ENCODE measurements at regions not wholly inside any gene's neighbourhood (a gene's known extent, or its start where the extent isn't known, plus 50 kb on each side); places are given as distances from the start of the nearest gene placed in this dataset.

DNA sequence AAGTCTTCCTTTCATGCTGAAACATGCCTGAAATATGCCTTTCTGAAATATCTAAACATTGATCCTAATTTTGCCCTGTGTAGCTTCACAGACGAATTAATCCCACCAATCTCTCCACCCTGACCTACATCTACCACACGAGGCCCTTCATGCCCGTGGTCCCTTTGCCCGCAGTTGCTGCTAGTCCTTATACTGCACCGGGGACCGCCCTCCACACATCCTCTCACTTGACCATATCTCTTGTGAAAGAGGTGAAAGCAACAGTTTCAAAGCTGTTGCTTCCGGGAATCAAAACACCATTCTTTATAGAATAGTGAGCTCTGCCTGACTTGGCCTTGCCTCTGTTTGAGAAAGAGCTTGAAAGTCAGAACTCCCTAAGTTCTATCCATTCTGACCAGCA, 499.5 kb downstream of the NTRK3 start:
- TF ChIP-seq, protein P1, sequence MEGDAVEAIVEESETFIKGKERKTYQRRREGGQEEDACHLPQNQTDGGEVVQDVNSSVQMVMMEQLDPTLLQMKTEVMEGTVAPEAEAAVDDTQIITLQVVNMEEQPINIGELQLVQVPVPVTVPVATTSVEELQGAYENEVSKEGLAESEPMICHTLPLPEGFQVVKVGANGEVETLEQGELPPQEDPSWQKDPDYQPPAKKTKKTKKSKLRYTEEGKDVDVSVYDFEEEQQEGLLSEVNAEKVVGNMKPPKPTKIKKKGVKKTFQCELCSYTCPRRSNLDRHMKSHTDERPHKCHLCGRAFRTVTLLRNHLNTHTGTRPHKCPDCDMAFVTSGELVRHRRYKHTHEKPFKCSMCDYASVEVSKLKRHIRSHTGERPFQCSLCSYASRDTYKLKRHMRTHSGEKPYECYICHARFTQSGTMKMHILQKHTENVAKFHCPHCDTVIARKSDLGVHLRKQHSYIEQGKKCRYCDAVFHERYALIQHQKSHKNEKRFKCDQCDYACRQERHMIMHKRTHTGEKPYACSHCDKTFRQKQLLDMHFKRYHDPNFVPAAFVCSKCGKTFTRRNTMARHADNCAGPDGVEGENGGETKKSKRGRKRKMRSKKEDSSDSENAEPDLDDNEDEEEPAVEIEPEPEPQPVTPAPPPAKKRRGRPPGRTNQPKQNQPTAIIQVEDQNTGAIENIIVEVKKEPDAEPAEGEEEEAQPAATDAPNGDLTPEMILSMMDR (conservative IDR thresholded peaks at IDR 0.05; ENCODE audit: low read depth in 2 of 2): no peak
- TF ChIP-seq EZH2 (IDR thresholded peaks at IDR 0.05; ENCODE audit: low read depth, unreplicated experiment) (no peak), POLR2AphosphoS5 (IDR thresholded peaks at IDR 0.05; ENCODE audit: low read depth) (no peak), CREB1 (CRISPR knock-in tag; IDR thresholded peaks at IDR 0.05; ENCODE audit: low read depth) (no peak), ZNF331 (CRISPR knock-in tag; IDR thresholded peaks at IDR 0.05; ENCODE audit: low read depth) (no peak), STAT1 (IDR thresholded peaks at IDR 0.05; ENCODE audit: unreplicated experiment) (no peak)
- TF ChIP-seq, protein P2, sequence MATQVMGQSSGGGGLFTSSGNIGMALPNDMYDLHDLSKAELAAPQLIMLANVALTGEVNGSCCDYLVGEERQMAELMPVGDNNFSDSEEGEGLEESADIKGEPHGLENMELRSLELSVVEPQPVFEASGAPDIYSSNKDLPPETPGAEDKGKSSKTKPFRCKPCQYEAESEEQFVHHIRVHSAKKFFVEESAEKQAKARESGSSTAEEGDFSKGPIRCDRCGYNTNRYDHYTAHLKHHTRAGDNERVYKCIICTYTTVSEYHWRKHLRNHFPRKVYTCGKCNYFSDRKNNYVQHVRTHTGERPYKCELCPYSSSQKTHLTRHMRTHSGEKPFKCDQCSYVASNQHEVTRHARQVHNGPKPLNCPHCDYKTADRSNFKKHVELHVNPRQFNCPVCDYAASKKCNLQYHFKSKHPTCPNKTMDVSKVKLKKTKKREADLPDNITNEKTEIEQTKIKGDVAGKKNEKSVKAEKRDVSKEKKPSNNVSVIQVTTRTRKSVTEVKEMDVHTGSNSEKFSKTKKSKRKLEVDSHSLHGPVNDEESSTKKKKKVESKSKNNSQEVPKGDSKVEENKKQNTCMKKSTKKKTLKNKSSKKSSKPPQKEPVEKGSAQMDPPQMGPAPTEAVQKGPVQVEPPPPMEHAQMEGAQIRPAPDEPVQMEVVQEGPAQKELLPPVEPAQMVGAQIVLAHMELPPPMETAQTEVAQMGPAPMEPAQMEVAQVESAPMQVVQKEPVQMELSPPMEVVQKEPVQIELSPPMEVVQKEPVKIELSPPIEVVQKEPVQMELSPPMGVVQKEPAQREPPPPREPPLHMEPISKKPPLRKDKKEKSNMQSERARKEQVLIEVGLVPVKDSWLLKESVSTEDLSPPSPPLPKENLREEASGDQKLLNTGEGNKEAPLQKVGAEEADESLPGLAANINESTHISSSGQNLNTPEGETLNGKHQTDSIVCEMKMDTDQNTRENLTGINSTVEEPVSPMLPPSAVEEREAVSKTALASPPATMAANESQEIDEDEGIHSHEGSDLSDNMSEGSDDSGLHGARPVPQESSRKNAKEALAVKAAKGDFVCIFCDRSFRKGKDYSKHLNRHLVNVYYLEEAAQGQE (IDR thresholded peaks at IDR 0.05; ENCODE audit: unreplicated experiment): no peak
- TF ChIP-seq, protein P3, sequence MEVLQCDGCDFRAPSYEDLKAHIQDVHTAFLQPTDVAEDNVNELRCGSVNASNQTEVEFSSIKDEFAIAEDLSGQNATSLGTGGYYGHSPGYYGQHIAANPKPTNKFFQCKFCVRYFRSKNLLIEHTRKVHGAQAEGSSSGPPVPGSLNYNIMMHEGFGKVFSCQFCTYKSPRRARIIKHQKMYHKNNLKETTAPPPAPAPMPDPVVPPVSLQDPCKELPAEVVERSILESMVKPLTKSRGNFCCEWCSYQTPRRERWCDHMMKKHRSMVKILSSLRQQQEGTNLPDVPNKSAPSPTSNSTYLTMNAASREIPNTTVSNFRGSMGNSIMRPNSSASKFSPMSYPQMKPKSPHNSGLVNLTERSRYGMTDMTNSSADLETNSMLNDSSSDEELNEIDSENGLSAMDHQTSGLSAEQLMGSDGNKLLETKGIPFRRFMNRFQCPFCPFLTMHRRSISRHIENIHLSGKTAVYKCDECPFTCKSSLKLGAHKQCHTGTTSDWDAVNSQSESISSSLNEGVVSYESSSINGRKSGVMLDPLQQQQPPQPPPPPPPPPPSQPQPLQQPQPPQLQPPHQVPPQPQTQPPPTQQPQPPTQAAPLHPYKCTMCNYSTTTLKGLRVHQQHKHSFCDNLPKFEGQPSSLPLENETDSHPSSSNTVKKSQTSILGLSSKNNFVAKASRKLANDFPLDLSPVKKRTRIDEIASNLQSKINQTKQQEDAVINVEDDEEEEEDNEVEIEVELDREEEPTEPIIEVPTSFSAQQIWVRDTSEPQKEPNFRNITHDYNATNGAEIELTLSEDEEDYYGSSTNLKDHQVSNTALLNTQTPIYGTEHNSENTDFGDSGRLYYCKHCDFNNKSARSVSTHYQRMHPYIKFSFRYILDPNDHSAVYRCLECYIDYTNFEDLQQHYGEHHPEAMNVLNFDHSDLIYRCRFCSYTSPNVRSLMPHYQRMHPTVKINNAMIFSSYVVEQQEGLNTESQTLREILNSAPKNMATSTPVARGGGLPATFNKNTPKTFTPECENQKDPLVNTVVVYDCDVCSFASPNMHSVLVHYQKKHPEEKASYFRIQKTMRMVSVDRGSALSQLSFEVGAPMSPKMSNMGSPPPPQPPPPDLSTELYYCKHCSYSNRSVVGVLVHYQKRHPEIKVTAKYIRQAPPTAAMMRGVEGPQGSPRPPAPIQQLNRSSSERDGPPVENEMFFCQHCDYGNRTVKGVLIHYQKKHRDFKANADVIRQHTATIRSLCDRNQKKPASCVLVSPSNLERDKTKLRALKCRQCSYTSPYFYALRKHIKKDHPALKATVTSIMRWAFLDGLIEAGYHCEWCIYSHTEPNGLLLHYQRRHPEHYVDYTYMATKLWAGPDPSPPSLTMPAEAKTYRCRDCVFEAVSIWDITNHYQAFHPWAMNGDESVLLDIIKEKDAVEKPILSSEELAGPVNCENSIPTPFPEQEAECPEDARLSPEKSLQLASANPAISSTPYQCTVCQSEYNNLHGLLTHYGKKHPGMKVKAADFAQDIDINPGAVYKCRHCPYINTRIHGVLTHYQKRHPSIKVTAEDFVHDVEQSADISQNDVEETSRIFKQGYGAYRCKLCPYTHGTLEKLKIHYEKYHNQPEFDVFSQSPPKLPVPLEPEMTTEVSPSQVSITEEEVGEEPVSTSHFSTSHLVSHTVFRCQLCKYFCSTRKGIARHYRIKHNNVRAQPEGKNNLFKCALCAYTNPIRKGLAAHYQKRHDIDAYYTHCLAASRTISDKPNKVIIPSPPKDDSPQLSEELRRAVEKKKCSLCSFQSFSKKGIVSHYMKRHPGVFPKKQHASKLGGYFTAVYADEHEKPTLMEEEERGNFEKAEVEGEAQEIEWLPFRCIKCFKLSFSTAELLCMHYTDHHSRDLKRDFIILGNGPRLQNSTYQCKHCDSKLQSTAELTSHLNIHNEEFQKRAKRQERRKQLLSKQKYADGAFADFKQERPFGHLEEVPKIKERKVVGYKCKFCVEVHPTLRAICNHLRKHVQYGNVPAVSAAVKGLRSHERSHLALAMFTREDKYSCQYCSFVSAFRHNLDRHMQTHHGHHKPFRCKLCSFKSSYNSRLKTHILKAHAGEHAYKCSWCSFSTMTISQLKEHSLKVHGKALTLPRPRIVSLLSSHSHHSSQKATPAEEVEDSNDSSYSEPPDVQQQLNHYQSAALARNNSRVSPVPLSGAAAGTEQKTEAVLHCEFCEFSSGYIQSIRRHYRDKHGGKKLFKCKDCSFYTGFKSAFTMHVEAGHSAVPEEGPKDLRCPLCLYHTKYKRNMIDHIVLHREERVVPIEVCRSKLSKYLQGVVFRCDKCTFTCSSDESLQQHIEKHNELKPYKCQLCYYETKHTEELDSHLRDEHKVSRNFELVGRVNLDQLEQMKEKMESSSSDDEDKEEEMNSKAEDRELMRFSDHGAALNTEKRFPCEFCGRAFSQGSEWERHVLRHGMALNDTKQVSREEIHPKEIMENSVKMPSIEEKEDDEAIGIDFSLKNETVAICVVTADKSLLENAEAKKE (CRISPR knock-in tag; IDR thresholded peaks at IDR 0.05): no peak
